GM08714 (cell line): ENCODE measurements at regions not wholly inside any gene's neighbourhood (a gene's known extent, or its start where the extent isn't known, plus 50 kb on each side); places are given as distances from the start of the nearest gene placed in this dataset.

Experiments used
- H3K4me3 ChIP-seq: fragments of 200-500 bp; sonication (Bioruptor generic); 2 replicates; pipeline ENCODE4 v1.5.1; 2014; ENCODE audit warnings: mild to moderate bottlenecking, low read length, inconsistent platforms
- ZNF274 ChIP-seq: IDR thresholded peaks from 2 replicates; pipeline ENCODE4 v1.6.1; 2012; ENCODE audit warnings: mild to moderate bottlenecking, low read depth, low read length

DNA sequence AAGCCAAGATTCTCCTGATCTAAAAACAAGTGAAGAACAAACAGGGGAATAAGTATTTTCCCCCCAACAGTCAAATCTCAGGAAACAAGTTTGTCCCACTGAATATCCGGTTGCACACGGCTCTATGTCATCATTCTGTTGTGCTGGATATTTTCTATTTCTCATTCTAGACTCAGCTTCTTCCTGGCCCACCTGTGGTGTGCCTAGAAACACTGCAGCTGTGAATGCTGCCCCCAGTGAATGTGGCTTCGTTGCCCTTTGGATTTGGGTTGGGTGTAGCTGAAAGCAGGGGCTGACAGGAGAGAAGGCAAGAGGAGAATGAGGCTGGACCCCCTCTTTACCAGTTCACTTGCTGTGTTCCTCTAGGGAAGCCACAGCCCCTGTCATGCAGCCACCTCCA is 181.2 kb upstream of the PROK2 start:
- H3K4me3 ChIP-seq = no peak overlapping the region
- TF ChIP-seq ZNF274 = no peak

DNA sequence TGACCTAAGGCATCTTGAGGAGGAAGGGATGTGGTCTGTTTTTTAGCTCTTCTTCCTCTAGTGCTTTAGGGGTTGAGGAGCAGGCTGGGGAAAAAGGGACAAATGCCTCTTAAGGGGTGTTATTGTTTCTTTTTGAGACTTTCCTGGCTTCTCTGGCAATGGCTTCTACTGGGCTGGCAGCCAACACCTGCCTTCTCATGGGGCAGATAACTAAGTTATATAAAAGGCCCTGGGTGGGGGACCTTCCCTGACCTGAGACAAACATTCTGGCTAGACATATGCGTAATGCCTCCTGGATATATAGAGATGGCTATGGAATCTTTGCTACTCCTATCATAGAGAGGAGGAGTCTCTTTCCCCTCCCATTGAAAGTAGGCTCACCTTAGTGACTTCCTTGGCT is 179.2 kb upstream of the PROK2 start:
- TF ChIP-seq ZNF274 = no peak
- H3K4me3 ChIP-seq = no peak overlapping the region

DNA sequence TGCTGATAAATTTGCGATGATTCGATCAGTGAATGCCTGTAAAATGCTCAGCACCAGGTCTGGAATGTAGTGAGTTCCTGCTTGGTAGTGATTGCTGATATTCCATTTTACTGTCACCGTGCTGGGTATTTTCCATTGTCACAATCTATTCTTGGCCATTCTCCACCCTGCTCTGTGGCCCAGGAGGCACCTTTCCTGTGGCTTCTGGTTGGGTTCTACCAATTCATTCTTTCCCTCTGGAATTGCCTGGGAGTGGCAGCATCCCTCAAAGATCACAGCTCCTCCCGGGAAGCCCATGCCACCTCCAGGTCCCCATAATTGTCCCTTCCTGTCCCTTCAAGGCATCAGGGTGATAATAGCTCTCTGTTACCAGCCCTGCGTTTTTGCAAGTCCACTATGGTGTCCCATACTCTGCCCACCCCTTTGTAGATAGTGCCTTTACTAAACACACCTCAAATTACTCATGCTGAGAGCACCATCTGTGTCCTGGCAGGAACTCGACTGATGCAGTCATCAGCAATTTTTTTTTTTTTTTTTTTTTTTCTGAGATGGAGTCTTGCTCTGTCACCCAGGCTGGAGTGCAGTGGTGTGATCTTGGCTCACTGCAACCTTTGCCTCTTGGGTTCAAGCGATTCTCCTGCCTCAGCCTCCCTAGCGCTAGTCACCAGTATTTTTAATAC is 177.8 kb upstream of the PROK2 start:
- H3K4me3 ChIP-seq = no peak overlapping the region
- TF ChIP-seq ZNF274 = no peak

GRCh38 chr3:71961891-71962290 is 176.9 kb upstream of the PROK2 start:
- H3K4me3 ChIP-seq = no peak overlapping the region
- TF ChIP-seq ZNF274 = no peak

DNA sequence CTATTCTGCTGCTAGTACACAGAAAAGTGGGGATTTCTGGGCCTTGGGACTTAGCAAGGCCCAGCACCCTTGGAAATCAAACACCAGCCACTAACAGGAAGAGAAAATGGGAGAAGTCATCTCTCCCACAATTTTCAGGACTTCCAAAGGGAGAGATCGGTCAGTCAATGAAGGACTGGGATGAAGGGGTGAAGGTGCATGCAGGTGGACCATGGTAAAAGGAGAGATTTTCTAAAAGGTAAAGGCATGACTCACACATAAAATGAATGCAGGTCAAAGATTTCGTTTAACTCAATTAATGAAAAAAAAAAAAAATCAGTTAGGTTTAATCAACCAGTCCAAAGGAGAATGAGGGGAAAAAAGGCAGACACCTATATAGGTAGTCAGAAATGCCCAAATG is 176.4 kb upstream of the PROK2 start:
- no peak overlapping the region for H3K4me3 ChIP-seq
- no peak for TF ChIP-seq ZNF274

GRCh38 chr3:71958533-71958932 is 173.6 kb upstream of the PROK2 start:
- TF ChIP-seq ZNF274 = no peak
- no peak overlapping the region for H3K4me3 ChIP-seq

DNA sequence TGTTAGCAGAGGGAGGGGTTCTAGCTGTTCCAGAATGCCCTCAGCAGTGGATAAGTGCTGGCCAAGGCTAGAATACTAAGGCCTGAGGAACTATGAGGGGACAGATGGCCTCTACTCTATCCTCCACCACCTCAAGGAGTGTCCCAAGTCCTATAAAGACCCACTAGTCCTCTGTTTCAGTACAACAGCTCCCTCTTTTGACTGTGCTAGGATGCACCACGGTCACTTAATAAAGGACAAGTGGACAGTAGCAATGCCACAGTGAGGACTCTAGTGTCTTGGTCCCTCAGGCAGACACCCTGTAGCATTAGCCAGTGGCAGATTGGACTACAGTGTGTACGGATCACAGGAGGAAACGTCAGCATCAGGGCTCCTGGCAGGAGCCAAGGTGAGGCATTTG is 171.8 kb upstream of the PROK2 start:
- no peak for TF ChIP-seq ZNF274
- no peak overlapping the region for H3K4me3 ChIP-seq

DNA sequence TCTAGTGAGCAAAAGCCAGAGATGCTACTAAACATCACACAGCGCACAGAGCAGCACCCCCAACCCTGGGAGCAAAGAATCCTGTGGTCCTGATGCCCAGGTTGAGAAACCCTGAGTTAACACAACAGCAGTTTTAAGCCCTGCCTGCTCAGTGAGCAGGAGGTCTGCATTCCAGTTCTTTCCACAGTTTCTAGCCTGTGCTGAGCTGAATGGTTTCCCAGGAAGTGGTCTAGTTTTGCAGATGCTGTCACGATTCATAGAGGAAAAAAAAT is 171.1 kb upstream of the PROK2 start:
- no peak for TF ChIP-seq ZNF274

GRCh38 chr3:71955240-71956068 is 170.5 kb upstream of the PROK2 start:
- no peak for TF ChIP-seq ZNF274
- no peak overlapping the region for H3K4me3 ChIP-seq

More for the DNA sequence above, 171.1 kb upstream of the PROK2 start:
- H3K4me3 ChIP-seq = no peak overlapping the region

DNA sequence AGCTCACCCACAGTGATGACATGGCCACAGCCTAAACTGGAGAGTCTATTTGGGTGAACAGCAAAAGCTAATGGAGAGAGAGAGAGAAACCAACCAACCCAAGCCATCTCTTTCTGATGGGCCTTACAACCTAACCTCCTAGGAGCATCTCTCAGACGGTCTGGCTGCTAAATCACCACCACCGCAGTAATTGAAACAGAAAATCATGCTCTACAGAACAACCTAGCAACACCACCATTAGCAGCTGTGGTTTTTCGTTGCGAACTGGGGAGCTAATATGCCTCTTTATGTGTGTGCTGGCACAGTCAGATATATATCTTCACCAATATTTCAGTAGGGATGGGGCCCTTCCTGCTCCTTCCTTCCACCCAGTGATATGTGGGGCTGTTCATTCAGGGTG is 166.9 kb upstream of the PROK2 start:
- no peak for TF ChIP-seq ZNF274
- no peak overlapping the region for H3K4me3 ChIP-seq

- no peak overlapping the region for H3K4me3 ChIP-seq
- TF ChIP-seq ZNF274 = no peak
Measured at GRCh38 chr3:71951361-71951760, 166.4 kb upstream of the PROK2 start.

GRCh38 chr3:71949442-71949841 is 164.5 kb upstream of the PROK2 start:
- TF ChIP-seq ZNF274 = no peak
- H3K4me3 ChIP-seq = no peak overlapping the region

GRCh38 chr3:71944482-71945065 is 159.6 kb upstream of the PROK2 start:
- TF ChIP-seq ZNF274 = no peak
- no peak overlapping the region for H3K4me3 ChIP-seq

DNA sequence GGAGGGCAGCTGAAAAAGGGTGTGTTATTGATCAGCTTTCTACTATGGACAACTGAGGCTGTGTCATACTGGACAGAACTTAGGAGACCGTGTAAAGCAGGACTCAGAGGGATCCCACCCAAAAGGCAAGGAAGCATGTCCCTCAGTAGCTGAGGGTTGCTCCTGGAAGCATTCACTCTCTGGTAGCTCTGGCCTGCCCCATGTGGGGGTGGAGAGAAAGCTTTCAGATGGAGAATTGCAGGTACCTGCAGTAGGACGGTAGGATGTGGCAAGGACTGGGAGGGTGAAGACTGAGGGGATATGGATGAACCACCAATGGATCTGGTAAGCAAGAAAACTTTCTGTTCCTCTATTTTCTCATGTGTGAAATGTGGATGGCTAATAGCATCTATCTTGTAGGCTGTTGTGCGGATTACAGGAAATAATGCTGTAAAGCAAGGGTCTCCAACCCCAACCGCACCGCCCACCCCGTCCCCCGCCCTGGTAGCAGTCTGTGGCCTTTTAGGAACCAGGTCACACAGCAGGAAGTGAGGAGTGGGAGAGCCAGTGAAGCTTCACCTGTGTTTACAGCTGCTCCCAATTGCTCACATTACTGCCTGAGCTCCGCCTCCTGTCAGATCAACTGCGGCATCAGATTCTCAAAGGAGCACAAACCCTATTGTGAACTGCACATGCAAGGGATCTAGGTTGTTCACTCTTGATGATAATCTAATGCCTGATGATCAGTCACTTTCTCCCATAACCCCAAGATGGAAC is 157.7 kb upstream of the PROK2 start:
- no peak overlapping the region for H3K4me3 ChIP-seq

More for the DNA sequence above, 157.7 kb upstream of the PROK2 start:
- TF ChIP-seq ZNF274 = no peak
